DMS114 treated with DMSO at 0.1 percent for 48 hours (cell line): ENCODE measurements at regions not wholly inside any gene's neighbourhood (a gene's known extent, or its start where the extent isn't known, plus 50 kb on each side); places are given as distances from the start of the nearest gene placed in this dataset.

Experiments used
- DNase-seq: peaks from one replicate; lab custom pipeline; 2025; ENCODE audit not compliant: unreplicated experiment; lab: John Stamatoyannopoulos, UW

GRCh38 chr7:16235147-16236114 is 185.9 kb downstream of the CRPPA start:
- DNase-seq, result no peak

DNA sequence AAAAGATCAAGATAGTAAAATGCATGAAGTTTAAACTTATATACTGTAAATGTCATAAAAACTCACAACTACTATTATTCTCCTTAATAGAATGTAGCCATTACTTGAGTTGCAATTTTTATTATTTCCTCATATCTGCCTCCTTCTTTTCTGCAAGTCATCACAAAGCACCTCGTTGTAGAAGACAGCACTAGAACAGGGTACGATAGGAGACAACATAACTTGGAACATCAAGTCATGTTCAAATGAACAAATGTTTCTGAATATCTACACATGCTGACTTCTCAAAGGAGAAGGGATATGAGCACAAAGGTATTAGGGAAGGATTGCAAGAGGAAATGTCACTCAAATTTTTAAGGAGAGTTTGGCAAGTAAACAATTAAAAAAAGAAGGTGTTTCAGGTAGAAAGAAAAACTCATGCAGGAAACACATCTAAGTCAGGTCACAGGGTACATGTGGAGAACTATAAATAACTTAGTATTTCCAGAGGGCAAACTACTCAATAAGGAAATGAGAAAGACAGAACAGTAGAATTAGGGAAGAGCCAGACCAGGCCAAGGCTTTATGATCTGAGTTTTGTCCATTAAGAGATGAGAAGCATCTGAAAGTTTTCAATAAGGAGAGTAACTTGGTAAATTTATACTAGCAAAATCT is 186.7 kb downstream of the CRPPA start:
- no peak for DNase-seq

- DNase-seq, result no peak
Measured at GRCh38 chr7:16233517-16233916, 187.8 kb downstream of the CRPPA start.

DNA sequence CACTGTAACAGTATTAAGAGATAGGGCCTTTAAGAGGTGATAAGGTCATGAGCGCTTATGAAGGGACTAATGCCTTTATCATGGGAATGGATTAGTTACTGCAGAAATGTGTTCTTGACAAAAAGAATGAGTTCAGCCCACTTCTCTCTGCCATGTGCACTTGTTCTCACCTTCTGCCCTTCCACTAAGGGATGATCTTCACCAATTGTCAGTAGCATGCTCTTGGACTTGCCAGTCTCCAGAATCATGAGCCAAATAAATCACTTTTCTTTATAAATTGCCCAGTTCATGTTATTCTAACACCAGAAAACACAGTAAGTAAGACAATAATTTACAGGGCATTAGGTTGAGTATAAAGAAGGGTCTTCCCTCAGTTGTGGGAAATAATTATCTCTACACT is 189.1 kb downstream of the CRPPA start:
- DNase-seq, result no peak

DNA sequence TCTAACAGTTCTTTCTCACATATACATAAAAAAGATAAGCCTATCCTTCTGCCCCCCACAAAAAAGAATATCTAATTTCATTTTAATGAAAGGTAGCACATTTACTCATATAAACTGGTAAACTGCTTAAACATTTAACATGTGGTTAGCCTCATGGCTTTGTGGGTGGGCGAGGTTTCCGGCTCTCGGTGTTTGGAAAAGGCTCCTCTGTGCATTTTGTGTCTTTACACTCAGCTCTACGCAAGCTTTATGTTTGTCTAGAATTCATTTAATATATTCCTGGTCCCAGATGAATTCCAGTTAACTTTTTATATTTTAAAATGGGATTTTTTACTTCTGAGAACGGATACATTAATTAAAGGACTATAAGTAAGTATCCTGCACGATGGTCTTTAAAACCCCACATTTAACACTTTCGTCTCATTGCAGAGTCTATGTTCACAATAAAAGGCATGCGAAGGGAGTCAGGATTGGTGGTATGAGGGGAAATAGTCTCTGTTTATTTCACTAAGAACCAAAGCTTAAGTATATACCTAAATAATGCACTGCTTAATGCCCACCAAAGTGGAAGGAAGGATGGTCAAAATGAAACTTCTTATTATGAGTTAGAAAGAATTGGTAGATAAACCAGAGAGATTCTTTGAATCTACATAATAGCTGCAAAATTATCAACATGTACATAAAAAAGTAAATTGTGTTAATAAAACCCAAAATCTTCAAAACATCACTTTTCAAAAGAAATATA is 197.2 kb downstream of the CRPPA start:
- DNase-seq, result no peak

GRCh38 chr7:16212610-16213009 is 208.7 kb downstream of the CRPPA start:
- DNase-seq, result no peak

GRCh38 chr7:16212032-16212431 is 209.3 kb downstream of the CRPPA start:
- DNase-seq, result no peak

- DNase-seq, result no peak
Measured at GRCh38 chr7:16211402-16211925, 209.9 kb downstream of the CRPPA start.

- no peak for DNase-seq
Measured at GRCh38 chr7:16210171-16210570, 211.2 kb downstream of the CRPPA start.

DNA sequence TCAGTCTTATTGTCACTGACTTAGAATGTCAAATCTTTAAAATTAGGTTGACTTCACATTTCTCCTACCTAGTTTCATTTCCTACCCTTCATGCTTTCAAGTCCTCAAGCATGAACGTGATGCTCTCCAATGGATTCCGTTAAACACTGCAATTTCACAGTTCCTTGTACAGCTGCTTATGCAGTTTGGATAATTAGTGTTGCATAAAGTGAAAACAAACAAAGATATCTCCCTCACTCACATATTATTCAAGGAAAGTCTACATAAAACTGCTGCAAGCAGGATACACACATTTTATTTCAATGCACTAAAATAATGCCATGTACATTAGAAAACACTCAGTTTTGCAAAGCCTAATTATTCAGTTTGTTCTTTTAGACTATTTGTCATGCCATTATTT is 214.0 kb downstream of the CRPPA start:
- DNase-seq, result no peak

- DNase-seq, result no peak
Measured at GRCh38 chr7:16205466-16205865, 215.9 kb downstream of the CRPPA start.

- DNase-seq, result no peak
Measured at GRCh38 chr7:16204953-16205352, 216.4 kb downstream of the CRPPA start.

GRCh38 chr7:16203065-16203464 is 218.3 kb downstream of the CRPPA start:
- DNase-seq, result no peak

DNA sequence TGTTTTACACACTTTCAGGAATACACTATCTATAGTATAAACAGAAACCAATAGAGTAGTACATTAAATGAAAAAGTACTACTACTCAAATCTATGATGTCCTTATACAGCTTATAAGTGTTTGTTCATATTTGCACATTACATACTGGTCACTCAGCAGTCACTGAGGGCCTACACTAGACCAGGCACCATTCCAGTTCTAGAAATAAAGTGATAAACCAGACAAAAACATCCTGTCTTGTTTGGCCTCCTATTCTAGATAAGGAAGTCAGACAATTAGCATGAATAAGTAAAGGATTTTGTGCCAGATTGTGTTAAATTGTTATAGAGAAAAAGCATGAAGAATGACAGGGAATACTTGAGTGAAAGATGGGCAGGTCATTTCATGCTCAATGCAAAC is 219.0 kb downstream of the CRPPA start:
- no peak for DNase-seq

GRCh38 chr7:16200591-16200990 is 220.7 kb downstream of the CRPPA start:
- DNase-seq, result no peak

DNA sequence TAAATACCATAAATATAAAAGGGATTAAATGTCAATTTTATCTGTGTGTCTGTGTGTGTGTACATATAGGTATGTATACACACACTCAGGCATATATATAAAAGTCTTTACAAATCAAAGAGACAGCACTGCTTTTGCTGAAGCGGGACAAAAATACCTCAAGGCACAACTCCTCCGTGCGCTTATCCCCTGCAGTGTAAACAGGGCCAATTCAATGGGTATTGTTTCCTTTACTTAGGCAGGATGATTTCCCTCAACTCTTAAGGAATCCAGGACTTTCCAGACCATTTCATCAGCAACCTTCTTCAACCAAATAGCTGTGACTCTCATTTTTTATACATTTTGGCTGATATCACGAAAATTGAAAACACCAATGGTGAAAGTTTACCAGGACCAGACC is 227.7 kb downstream of the CRPPA start:
- DNase-seq, result no peak

DNA sequence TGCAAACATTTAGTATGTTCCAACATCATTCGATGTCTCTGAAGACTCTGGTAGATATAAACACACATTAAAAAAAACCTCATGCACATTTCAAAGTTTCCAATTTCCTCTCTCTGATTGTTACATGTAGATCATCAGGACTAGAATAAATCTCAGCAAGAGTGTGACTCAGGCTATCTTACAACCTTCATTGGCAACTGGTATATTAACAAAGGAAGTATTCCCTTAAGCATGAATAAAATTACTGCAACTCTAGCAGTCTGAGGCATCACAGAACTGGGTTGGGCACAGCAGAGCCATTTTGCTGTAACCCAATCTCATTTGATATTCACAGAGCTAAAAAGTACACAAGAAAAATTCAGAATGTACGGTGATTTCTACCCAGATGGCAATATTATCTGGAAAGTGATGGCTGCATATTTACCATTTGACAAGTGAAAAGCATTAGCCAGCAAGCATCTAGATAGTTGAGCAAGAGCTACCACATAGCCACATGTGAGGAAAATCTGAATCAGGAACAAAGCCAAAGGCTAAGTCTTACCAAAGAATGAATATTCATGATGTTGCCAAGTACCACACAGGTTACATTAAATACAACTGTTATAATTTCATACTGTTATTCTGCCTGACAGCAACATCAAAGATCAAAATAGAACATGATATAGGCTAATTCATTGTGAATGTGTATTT is 232.2 kb downstream of the CRPPA start:
- DNase-seq, result no peak

GRCh38 chr7:16187131-16187530 is 234.2 kb downstream of the CRPPA start:
- no peak for DNase-seq

GRCh38 chr7:16178585-16178984 is 242.8 kb downstream of the CRPPA start:
- no peak for DNase-seq

GRCh38 chr7:16178092-16178491 is 243.2 kb downstream of the CRPPA start:
- no peak for DNase-seq

GRCh38 chr7:16174253-16174652 is 247.1 kb downstream of the CRPPA start:
- no peak for DNase-seq
